ENCODE measurements at regions not wholly inside any gene's neighbourhood (a gene's known extent, or its start where the extent isn't known, plus 50 kb on each side); places are given as distances from the start of the nearest gene placed in this dataset.

DNA sequence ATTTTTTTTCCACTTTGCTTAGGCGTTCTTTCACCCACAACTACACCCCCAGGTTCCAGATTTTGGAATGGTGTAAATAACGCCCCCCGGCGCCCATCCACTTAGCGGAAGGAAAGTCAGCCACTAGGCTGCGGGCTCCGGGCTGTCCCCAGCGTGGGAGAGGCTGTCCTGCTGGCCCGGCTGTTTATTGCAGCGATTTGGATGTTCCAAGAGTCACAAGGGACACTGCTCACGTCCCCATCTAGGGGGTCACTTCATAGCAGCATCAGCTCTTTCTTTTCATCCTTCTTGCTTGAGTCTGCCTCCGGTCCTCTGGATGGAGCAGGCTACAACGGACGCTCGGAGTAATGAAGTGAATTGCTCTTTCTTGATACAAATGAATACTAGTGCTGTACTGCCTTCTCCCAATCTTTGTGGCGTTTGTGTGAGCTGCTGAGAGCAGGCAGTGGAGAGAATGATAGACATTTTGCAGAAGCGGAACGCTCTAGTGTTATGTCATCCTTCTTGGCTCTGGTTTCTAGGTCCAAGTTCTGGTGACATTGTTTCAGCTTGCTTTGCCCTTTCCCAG is 50.7 kb upstream of the PAIP2B start:
- DNase-seq (ENCODE audit: low read depth in 2 of 2), result no peak

DNA sequence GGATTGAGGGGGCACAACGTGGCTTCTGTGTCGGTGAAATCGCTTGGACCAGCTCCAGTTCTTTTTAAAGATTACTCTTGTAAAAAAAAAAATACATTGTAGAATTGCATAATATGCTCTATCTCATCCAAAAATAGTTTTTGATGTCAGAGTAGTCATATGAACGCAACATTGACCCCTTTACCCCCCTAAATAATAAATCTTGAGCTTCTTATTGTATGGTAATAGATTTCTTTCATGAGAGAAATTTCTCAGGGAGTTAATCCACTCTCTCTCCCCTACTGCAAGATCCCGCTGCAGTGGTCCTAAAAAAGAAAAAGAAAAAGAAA is 50.2 kb upstream of the PAIP2B start:
- no peak for DNase-seq (ENCODE audit: low read depth in 2 of 2)

DNA sequence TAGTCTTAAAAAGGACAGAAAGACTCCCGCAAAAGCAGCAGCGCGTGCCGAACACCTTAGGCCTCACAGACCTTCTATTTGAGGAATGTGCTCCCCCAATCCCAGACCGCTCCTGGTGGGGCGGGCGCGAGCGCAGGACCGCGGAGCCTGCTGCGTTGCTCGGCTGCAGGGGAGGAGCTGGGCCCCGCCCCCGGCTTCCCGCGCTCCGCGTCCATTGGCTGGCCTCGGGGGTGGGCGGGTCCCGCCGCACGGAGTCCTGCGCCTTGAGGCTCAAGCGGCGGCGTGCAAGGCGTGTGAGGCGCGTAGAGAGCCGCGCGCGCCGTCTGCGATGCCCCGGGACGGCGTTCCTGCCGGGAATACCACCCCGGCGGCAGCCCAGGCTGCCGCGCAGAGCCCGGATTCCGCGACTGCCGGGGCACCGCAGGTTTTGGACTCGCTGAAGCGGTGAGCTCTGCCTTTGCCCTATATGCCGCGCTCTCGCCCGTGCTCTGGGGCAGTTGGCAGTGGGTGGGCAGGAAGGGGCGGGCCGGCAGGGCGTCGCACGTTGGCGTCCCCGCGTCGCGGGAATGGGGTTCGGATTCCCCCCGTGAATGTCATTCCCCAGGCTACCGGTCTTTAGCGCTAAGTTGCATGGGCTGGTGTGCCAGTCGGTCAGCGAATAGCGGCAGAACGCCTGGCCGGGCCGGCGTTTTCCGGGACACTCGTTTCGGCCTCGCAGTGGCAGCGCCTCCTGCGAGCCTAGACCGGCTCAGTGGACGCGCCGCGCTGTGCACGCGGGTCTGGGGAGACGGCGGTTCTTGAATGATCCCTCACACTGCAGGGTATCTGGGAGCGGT is 49.6 kb upstream of the PAIP2B start:
- DNase-seq (ENCODE audit: low read depth in 2 of 2), result peak; percentile 61 to 76
